HCT116 (cell line): ENCODE measurements at regions not wholly inside any gene's neighbourhood (a gene's known extent, or its start where the extent isn't known, plus 50 kb on each side); places are given as distances from the start of the nearest gene placed in this dataset.

Source experiments
- ATAC-seq: fragments of 200-7000 bp; cut with Tn5 transposase; 2 replicates; pipeline ENCODE4 v1.9.1; 2020; ENCODE audit warnings: mild to moderate bottlenecking, moderate library complexity
- BruUV-seq: library from RNA; stranded (reverse); fragments of 400-500 nt; replicated peaks from 2 replicates; lab custom pipeline; 2021; lab: Mats Ljungman, UMichigan
- CTCF ChIA-PET: fragments of 300-600 bp; sonication (Branson Sonifier 250); formaldehyde crosslinking; loops from one replicate; lab custom pipeline; 2021; ENCODE audit warnings: antibody characterized with exemption; lab: Charles Lee
- POLR2A ChIA-PET: fragments of 300-600, 350-600 bp; sonication (Branson Sonifier 250); formaldehyde crosslinking; loops from one replicate; lab custom pipeline; 2021; ENCODE audit warnings: antibody characterized with exemption; lab: Charles Lee
- RAD21 ChIA-PET, 2 experiments: fragments of 300-600 bp; sonication (Branson Sonifier 250); formaldehyde crosslinking; loops; one replicate each; lab custom pipeline; 2023; ENCODE audit warnings: low total read pairs in 2 of 2; ENCODE audit not compliant: uncharacterized antibody in 2 of 2, unreplicated experiment in 2 of 2, low non-redundant PET in 1 of 2; lab: Charles Lee
- DNase-seq: peaks from one replicate; pipeline ENCODE4 v3.0.0-alpha.2; 2010; ENCODE audit warnings: low read depth, low spot score
- H2AFZ ChIP-seq: fragments of 200-600 bp; shearing (Covaris generic), sonication (generic); 2 replicates; pipeline ENCODE4 v1.6.1; 2017; ENCODE audit warnings: low read depth, mixed run types, mixed read lengths, antibody characterized with exemption, low read length; ENCODE audit not compliant: poor library complexity, severe bottlenecking
- H3K27ac ChIP-seq: 2 replicates; pipeline ENCODE4 v1.5.1; 2012; ENCODE audit warnings: low read depth, low read length
- H3K27me3 ChIP-seq: fragments of 200-600 bp; sonication (generic); 2 replicates; pipeline ENCODE4 v1.6.1; 2016; ENCODE audit warnings: mixed run types, low read length, mixed read lengths; ENCODE audit not compliant: insufficient read depth
- H3K36me3 ChIP-seq, 2 experiments: fragments of 200-500 bp in 1 of 2; fragments of 200-600 bp in 1 of 2; sonication (Bioruptor generic) in 1 of 2; sonication (generic) in 1 of 2; 2 replicates each; pipeline versions ENCODE4 v1.5.1 to v1.6.1; 2014 to 2016; ENCODE audit warnings: low read length in 2 of 2, inconsistent platforms in 1 of 2, mixed read lengths in 1 of 2, mixed run types in 1 of 2; ENCODE audit not compliant: insufficient read depth in 2 of 2, control insufficient read depth in 1 of 2
- H3K4me1 ChIP-seq, 2 experiments: fragments of 200-600 bp in 1 of 2; sonication (generic) in 1 of 2; 2 replicates each; pipeline versions ENCODE4 v1.5.1 to v1.6.1; 2012 to 2017; ENCODE audit warnings: low read length in 2 of 2, inconsistent platforms in 1 of 2, mild to moderate bottlenecking in 1 of 2, mixed read lengths in 1 of 2, mixed run types in 1 of 2, moderate library complexity in 1 of 2; ENCODE audit not compliant: insufficient read depth in 2 of 2, control insufficient read depth in 1 of 2
- H3K4me2 ChIP-seq: fragments of 200-600 bp; sonication (generic); 2 replicates; pipeline ENCODE4 v1.6.1; 2017; ENCODE audit warnings: mixed run types, low read length, mixed read lengths
- H3K4me3 ChIP-seq, 2 experiments: fragments of 200-600 bp in 1 of 2; sonication (generic) in 1 of 2; replicated peaks in 1 of 2; 2 replicates each; pipeline ENCODE4 v1.5.1; 2011 to 2016; ENCODE audit warnings: low read length in 2 of 2, control low read depth in 1 of 2, low read depth in 1 of 2, mild to moderate bottlenecking in 1 of 2, mixed read lengths in 1 of 2, mixed run types in 1 of 2
- H3K79me2 ChIP-seq: fragments of 200-600 bp; sonication (generic); 2 replicates; pipeline ENCODE4 v1.6.1; 2017; ENCODE audit warnings: mild to moderate bottlenecking, mixed run types, low read length, moderate library complexity, mixed read lengths; ENCODE audit not compliant: insufficient read depth
- H3K9ac ChIP-seq: fragments of 200-600 bp; sonication (generic); 2 replicates; pipeline ENCODE4 v1.6.1; 2016; ENCODE audit warnings: low read length, mixed read lengths
- H3K9me2 ChIP-seq: fragments of 200-600 bp; sonication (generic), shearing (Covaris generic); 2 replicates; pipeline ENCODE4 v1.6.1; 2017; ENCODE audit warnings: mixed run types, mild to moderate bottlenecking, moderate library complexity; ENCODE audit not compliant: insufficient read depth
- H3K9me3 ChIP-seq, 2 experiments: fragments of 200-500 bp in 1 of 2; fragments of 200-600 bp in 1 of 2; sonication (Bioruptor generic) in 1 of 2; sonication (generic) in 1 of 2; 2 replicates each; pipeline ENCODE4 v1.6.1; 2014 to 2017; ENCODE audit warnings: low read length in 2 of 2, mixed read lengths in 2 of 2, inconsistent platforms in 1 of 2, low read depth in 1 of 2, mild to moderate bottlenecking in 1 of 2, mixed run types in 1 of 2, moderate library complexity in 1 of 2; ENCODE audit not compliant: control insufficient read depth in 1 of 2, insufficient read depth in 1 of 2
- H4K20me1 ChIP-seq: fragments of 200-600 bp; sonication (generic), shearing (Covaris generic); 2 replicates; pipeline ENCODE4 v1.6.1; 2017; ENCODE audit warnings: mixed run types, mild to moderate bottlenecking, moderate library complexity; ENCODE audit not compliant: insufficient read depth
- ATF3 ChIP-seq: IDR thresholded peaks from 2 replicates; pipeline ENCODE4 v1.6.1; 2012
- CBX3 ChIP-seq: IDR thresholded peaks from 2 replicates; pipeline ENCODE4 v1.6.1; 2012; ENCODE audit warnings: low read depth
- CEBPB ChIP-seq: IDR thresholded peaks from 2 replicates; pipeline ENCODE4 v1.6.1; 2012; ENCODE audit warnings: low read depth
- CTCF ChIP-seq, 3 experiments: fragments of 200-600 bp in 1 of 3; sonication (generic) in 1 of 3; IDR thresholded peaks in 2 of 3; conservative IDR thresholded peaks in 1 of 3; 2 replicates each; pipeline ENCODE4 v1.5.1; 2012 to 2017; ENCODE audit warnings: low read depth in 2 of 3, low read length in 2 of 3, antibody characterized with exemption in 1 of 3, borderline replicate concordance in 1 of 3, control low read depth in 1 of 3, mild to moderate bottlenecking in 1 of 3, mixed read lengths in 1 of 3, mixed run types in 1 of 3, moderate library complexity in 1 of 3; ENCODE audit not compliant: insufficient read depth in 1 of 3
- ELF1 ChIP-seq: IDR thresholded peaks from 2 replicates; pipeline ENCODE4 v1.6.1; 2012; ENCODE audit warnings: low read depth, borderline replicate concordance
- POLR2A ChIP-seq: IDR thresholded peaks from 2 replicates; pipeline ENCODE4 v1.7.0; 2011; ENCODE audit warnings: borderline replicate concordance; ENCODE audit not compliant: insufficient read depth, insufficient read length; ENCODE audit errors: extremely low read depth
- RAD21 ChIP-seq: IDR thresholded peaks from 2 replicates; pipeline ENCODE4 v1.6.1; 2012; ENCODE audit warnings: low read depth, mild to moderate bottlenecking
- SP1 ChIP-seq: IDR thresholded peaks from 2 replicates; pipeline ENCODE4 v1.6.1; 2012; ENCODE audit warnings: low read depth
- ZBTB33 ChIP-seq: IDR thresholded peaks from 2 replicates; pipeline ENCODE4 v1.6.1; 2011; ENCODE audit warnings: mild to moderate bottlenecking, low read length, moderate library complexity; ENCODE audit not compliant: insufficient replicate concordance; ENCODE audit errors: extremely low read depth
- intact Hi-C: fragments of 100-400 bp; cut with micrococcal nuclease; formaldehyde crosslinking; loops from 2 replicates; pipeline ENCODE4 v1.10.0; 2022

DNA sequence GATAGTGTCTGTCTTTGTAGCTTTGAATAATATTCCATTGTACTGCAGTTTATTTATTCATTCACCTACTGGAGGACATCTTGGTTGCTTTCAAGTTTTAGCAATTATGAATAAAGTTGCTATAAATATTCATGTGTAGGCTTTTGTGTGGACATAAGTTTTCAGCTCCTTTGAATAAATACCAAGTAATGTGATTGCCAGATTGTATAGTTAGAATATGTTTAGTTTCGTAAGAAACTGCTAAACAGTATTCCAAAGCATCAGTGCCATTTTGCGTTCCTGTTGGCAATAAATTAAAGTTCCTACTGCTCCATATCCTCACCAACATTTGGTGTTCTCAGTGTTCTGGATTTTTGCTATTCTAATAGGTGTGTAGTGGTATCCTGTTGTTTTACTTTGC is 311.7 kb upstream of the FMN2 start:
- no peaks in the 10 kb centered on the region for H3K36me3 ChIP-seq
- no peak overlapping the region for H3K27ac ChIP-seq
- TF ChIP-seq RAD21 = no peak
- TF ChIP-seq ATF3 = no peak
- TF ChIP-seq CEBPB = no peak
- TF ChIP-seq SP1 = no peak
- no peak for TF ChIP-seq POLR2A
- no peak for TF ChIP-seq CBX3
- no peak for TF ChIP-seq CTCF (IDR thresholded peaks at IDR 0.05 in 2 of 3, conservative IDR thresholded peaks at IDR 0.05 in 1 of 3; ENCODE audit: borderline replicate concordance in 1 of 3, insufficient read depth in 1 of 3, low read depth in 2 of 3, low read length in 2 of 3)
- no peak for TF ChIP-seq ZBTB33
- TF ChIP-seq ELF1 = no peak
- TF ChIP-seq, all 23 proteins: peak for 0
- no peak overlapping the region for H3K4me2 ChIP-seq
- no peaks in the 10 kb centered on the region for H3K79me2 ChIP-seq
- no peak for ATAC-seq
- no peak for DNase-seq
- H3K9me3 ChIP-seq = peaks cover 11 to 12% of the 10 kb centered on the region in 2 experiments; a peak in 2 of 4 replicates
- no TSS peak for BruUV-seq
- no peak overlapping the region for H3K4me3 ChIP-seq
- POLR2A ChIA-PET = no interaction called here
- H3K9me2 ChIP-seq = no peaks in the 10 kb centered on the region
- no peaks in the 10 kb centered on the region for H4K20me1 ChIP-seq
- RAD21 ChIA-PET = no interaction called here
- H2AFZ ChIP-seq = no peak overlapping the region
- intact Hi-C loops = no loop called here
- H3K27me3 ChIP-seq = no peaks in the 10 kb centered on the region
- no peak overlapping the region for H3K9ac ChIP-seq
- CTCF ChIA-PET = no interaction called here
- no peaks in the 10 kb centered on the region for H3K4me1 ChIP-seq
